BJ (cell line): ENCODE measurements at regions not wholly inside any gene's neighbourhood (a gene's known extent, or its start where the extent isn't known, plus 50 kb on each side); places are given as distances from the start of the nearest gene placed in this dataset.

Experiments used
- CTCF ChIA-PET: fragments of 350-600 bp; formaldehyde crosslinking; extraction: SDS; loops from one replicate; lab custom pipeline; 2021; ENCODE audit warnings: antibody characterized with exemption, inconsistent platforms; lab: Yijun Ruan, JAX
- POLR2A ChIA-PET: fragments of 300-600 bp; sonication (Branson Sonifier 250); formaldehyde crosslinking; extraction: SDS; loops from one replicate; lab custom pipeline; 2021; ENCODE audit warnings: antibody characterized with exemption; lab: Charles Lee
- DNase-seq: peaks from one replicate; pipeline ENCODE4 v3.0.0-alpha.2; 2011; ENCODE audit warnings: low read depth
- H3K27me3 ChIP-seq: 2 replicates; pipeline ENCODE4 v1.6.0; 2011; ENCODE audit warnings: low read length; ENCODE audit not compliant: control insufficient read depth, insufficient read depth
- H3K36me3 ChIP-seq: 2 replicates; pipeline ENCODE4 v1.5.1; 2011; ENCODE audit warnings: low read length; ENCODE audit not compliant: control insufficient read depth, insufficient read depth
- H3K4me3 ChIP-seq: 2 replicates; pipeline ENCODE4 v1.5.1; 2011; ENCODE audit warnings: low read depth, mild to moderate bottlenecking, control low read depth, low read length
- CTCF ChIP-seq: IDR thresholded peaks from 2 replicates; pipeline ENCODE4 v1.5.1; 2011; ENCODE audit warnings: low read depth, mild to moderate bottlenecking, control low read depth, inconsistent platforms, low read length, moderate library complexity; ENCODE audit not compliant: insufficient read depth

- CTCF ChIA-PET: no interaction called here
Observed at GRCh38 chr9:90331826-90332575, 310.6 kb downstream of the DIRAS2 start.

GRCh38 chr9:90333226-90333625, 309.4 kb downstream of the DIRAS2 start:
- no peaks in the 10 kb centered on the region for H3K36me3 ChIP-seq
- no peaks in the 10 kb centered on the region for H3K27me3 ChIP-seq
- CTCF ChIA-PET: interaction anchor here (0.6 to 1.1 kb wide), 2 partner anchors 14 to 15 kb away, joined by 3 to 4 read pairs; no protein-coding TSS in a partner anchor
- H3K4me3 ChIP-seq: no peak overlapping the region
- DNase-seq: no peak
- POLR2A ChIA-PET: no interaction called here
- no peak for TF ChIP-seq CTCF

More at GRCh38 chr9:90331826-90332575, 310.6 kb downstream of the DIRAS2 start:
- H3K4me3 ChIP-seq: no peak overlapping the region
- TF ChIP-seq CTCF: no peak
- no peaks in the 10 kb centered on the region for H3K27me3 ChIP-seq
- POLR2A ChIA-PET: no interaction called here
- DNase-seq: peak; percentile 32
- H3K36me3 ChIP-seq: no peaks in the 10 kb centered on the region

GRCh38 chr9:90340421-90340820, 302.2 kb downstream of the DIRAS2 start:
- DNase-seq: peak; percentile 20
- ChIA-PET CTCF (no interaction called here), POLR2A (no interaction called here)
- no peaks in the 10 kb centered on the region; the same call in 1 of the 2 replicates for H3K27me3 ChIP-seq
- TF ChIP-seq CTCF: no peak
- no peak overlapping the region for H3K4me3 ChIP-seq
- no peaks in the 10 kb centered on the region for H3K36me3 ChIP-seq

GRCh38 chr9:90342607-90343006, 300.0 kb downstream of the DIRAS2 start:
- H3K27me3 ChIP-seq: no peaks in the 10 kb centered on the region; the same call in 1 of the 2 replicates
- no peak for TF ChIP-seq CTCF
- H3K4me3 ChIP-seq: no peak overlapping the region
- DNase-seq: no peak
- ChIA-PET CTCF (no interaction called here), POLR2A (no interaction called here)
- no peaks in the 10 kb centered on the region for H3K36me3 ChIP-seq

GRCh38 chr9:90343366-90343765, 299.3 kb downstream of the DIRAS2 start:
- no peak for DNase-seq
- POLR2A ChIA-PET: no interaction called here
- no peak for TF ChIP-seq CTCF
- Histone ChIP-seq H3K27me3 (no peaks in the 10 kb centered on the region; the same call in 1 of the 2 replicates), H3K36me3 (no peaks in the 10 kb centered on the region), H3K4me3 (no peak overlapping the region)
- CTCF ChIA-PET: no interaction called here
